CD14-positive monocyte (primary cell): ENCODE measurements at regions not wholly inside any gene's neighbourhood (a gene's known extent, or its start where the extent isn't known, plus 50 kb on each side); places are given as distances from the start of the nearest gene placed in this dataset.
A peak's percentile ranks its signal among the peaks of the same experiment; 100 is the strongest.

Source experiments
- DNase-seq, 3 donors: peaks; one replicate each; pipeline ENCODE4 v3.0.0-alpha.2; 2011 to 2022
- H2AFZ ChIP-seq: 2 replicates; pipeline ENCODE4 v1.6.0; 2012; ENCODE audit warnings: mild to moderate bottlenecking, low read depth, low read length, inconsistent platforms; ENCODE audit not compliant: insufficient read depth, poor library complexity, severe bottlenecking
- H3K27ac ChIP-seq, 2 donors: 1 replicate in 1 of 2; 2 replicates in 1 of 2; pipeline ENCODE4 v1.5.1; 2012 to 2013; ENCODE audit warnings: low read length in 2 of 2, control low read depth in 1 of 2, inconsistent platforms in 1 of 2, low read depth in 1 of 2, mild to moderate bottlenecking in 1 of 2
- H3K27me3 ChIP-seq, 2 donors: one replicate each; pipeline versions ENCODE4 v1.6.0 to v1.6.1; 2011 to 2013; ENCODE audit warnings: low read length in 2 of 2; ENCODE audit not compliant: control insufficient read depth in 2 of 2, insufficient read depth in 2 of 2
- H3K36me3 ChIP-seq, 2 donors: replicated peaks in 1 of 2; 1 replicate in 1 of 2; 2 replicates in 1 of 2; pipeline versions ENCODE4 v1.5.1 to v1.6.1; 2012 to 2013; ENCODE audit warnings: low read length in 2 of 2, control low read depth in 1 of 2, inconsistent platforms in 1 of 2, mild to moderate bottlenecking in 1 of 2; ENCODE audit not compliant: insufficient read depth in 2 of 2, control insufficient read depth in 1 of 2
- H3K4me1 ChIP-seq, 2 donors: 1 replicate in 1 of 2; 2 replicates in 1 of 2; pipeline versions ENCODE4 v1.5.1 to v1.6.1; 2012 to 2013; ENCODE audit warnings: low read length in 2 of 2, control low read depth in 1 of 2, inconsistent platforms in 1 of 2, mild to moderate bottlenecking in 1 of 2, moderate library complexity in 1 of 2; ENCODE audit not compliant: insufficient read depth in 2 of 2, control insufficient read depth in 1 of 2
- H3K4me2 ChIP-seq: replicated peaks from 2 replicates; pipeline ENCODE3; 2012; ENCODE audit warnings: low read length, moderate library complexity, mild to moderate bottlenecking; ENCODE audit not compliant: poor library complexity, severe bottlenecking; ENCODE audit errors: extremely low read depth
- H3K4me3 ChIP-seq, 3 experiments: fragments of 200-600 bp in 1 of 3; sonication (generic) in 1 of 3; replicated peaks in 1 of 3; 1 replicate in 2 of 3; 2 replicates in 1 of 3; pipeline ENCODE4 v1.5.1; 2011 to 2013; ENCODE audit warnings: low read length in 3 of 3, mild to moderate bottlenecking in 3 of 3, control low read depth in 2 of 3, low read depth in 2 of 3, inconsistent platforms in 1 of 3, moderate library complexity in 1 of 3
- H3K79me2 ChIP-seq: 2 replicates; pipeline ENCODE4 v1.6.0; 2012; ENCODE audit warnings: mild to moderate bottlenecking, control low read depth, inconsistent platforms, low read length, moderate library complexity; ENCODE audit not compliant: insufficient read depth
- H3K9ac ChIP-seq: 2 replicates; pipeline ENCODE4 v1.6.0; 2017; ENCODE audit warnings: low read length, mild to moderate bottlenecking; ENCODE audit not compliant: insufficient read depth, poor library complexity, severe bottlenecking
- H3K9me3 ChIP-seq, 2 donors: replicated peaks in 1 of 2; 1 replicate in 1 of 2; 2 replicates in 1 of 2; pipeline versions ENCODE4 v1.5.1 to v1.6.1; 2012 to 2013; ENCODE audit warnings: low read length in 2 of 2, control low read depth in 1 of 2; ENCODE audit not compliant: control insufficient read depth in 1 of 2, insufficient read depth in 1 of 2
- H4K20me1 ChIP-seq: 2 replicates; pipeline ENCODE4 v1.6.0; 2012; ENCODE audit warnings: mild to moderate bottlenecking, low read length, control low read depth, moderate library complexity; ENCODE audit not compliant: insufficient read depth
- H3K27ac Mint-ChIP-seq, 7 donors: one replicate each; pipeline ENCODE4 v1.8.0; 2020; ENCODE audit warnings: mild to moderate bottlenecking in 7 of 7, mixed read lengths in 7 of 7, moderate library complexity in 6 of 7, inconsistent platforms in 2 of 7
- H3K27me3 Mint-ChIP-seq, 3 donors: one replicate each; pipeline ENCODE4 v1.8.0; 2021 to 2022; ENCODE audit warnings: low read depth in 3 of 3, mild to moderate bottlenecking in 3 of 3, mixed read lengths in 3 of 3, moderate library complexity in 3 of 3, inconsistent platforms in 1 of 3
- H3K36me3 Mint-ChIP-seq, 2 donors: one replicate each; pipeline ENCODE4 v1.8.0; 2020; ENCODE audit warnings: mixed read lengths in 2 of 2, inconsistent platforms in 1 of 2, mild to moderate bottlenecking in 1 of 2
- H3K4me1 Mint-ChIP-seq: one replicate; pipeline ENCODE4 v1.8.0; 2020; ENCODE audit warnings: mild to moderate bottlenecking, mixed read lengths
- H3K4me3 Mint-ChIP-seq, 2 donors: one replicate each; pipeline ENCODE4 v1.8.0; 2020; ENCODE audit warnings: mild to moderate bottlenecking in 2 of 2, mixed read lengths in 2 of 2, moderate library complexity in 1 of 2
- H3K9me3 Mint-ChIP-seq, 7 donors: one replicate each; pipeline ENCODE4 v1.8.0; 2020 to 2022; ENCODE audit warnings: mixed read lengths in 7 of 7, mild to moderate bottlenecking in 6 of 7, moderate library complexity in 6 of 7, inconsistent platforms in 2 of 7
- CTCF ChIP-seq: fragments of 200-600 bp; IDR thresholded peaks from one replicate; pipeline ENCODE4 v1.8.0; 2022; ENCODE audit warnings: antibody characterized with exemption, mild to moderate bottlenecking
- WGBS: methylation state at CpG from one replicate; pipeline ENCODE4 v1.1.5; 2013; ENCODE audit warnings: missing lambda C conversion rate; ENCODE audit not compliant: insufficient coverage; 5-methylcytosine and 5-hydroxymethylcytosine counted together
- intact Hi-C, 2 donors: fragments of 100-400 bp; cut with micrococcal nuclease; formaldehyde crosslinking; loops; one replicate each; pipeline versions ENCODE4 v1.15.0 to v1.15.1; 2023

GRCh38 chr11:122246874-122247273 is 130.9 kb upstream of the BLID start:
- no peaks in the 10 kb centered on the region for H3K36me3 Mint-ChIP-seq
- no peak overlapping the region for H3K27ac Mint-ChIP-seq
- DNase-seq: no peak
- Histone ChIP-seq H3K4me3 (no peak overlapping the region), H3K27ac (no peak overlapping the region), H3K9ac (no peak overlapping the region), H4K20me1 (no peaks in the 10 kb centered on the region), H3K9me3 (no peaks in the 10 kb centered on the region), H3K36me3 (no peaks in the 10 kb centered on the region), H3K79me2 (no peaks in the 10 kb centered on the region), H3K27me3 (no peaks in the 10 kb centered on the region), H2AFZ (no peak overlapping the region), H3K4me2 (no peak overlapping the region), H3K4me1 (peaks cover 31 to 33% of the 10 kb centered on the region in 2 donors)
- intact Hi-C loops: no loop called here
- H3K4me1 Mint-ChIP-seq: peaks cover 28% of the 10 kb centered on the region
- no CpG with 5 or more reads among the region's 2 CpGs for WGBS
- no peaks in the 10 kb centered on the region for H3K9me3 Mint-ChIP-seq
- no peak for TF ChIP-seq CTCF
- no peak overlapping the region for H3K4me3 Mint-ChIP-seq
- H3K27me3 Mint-ChIP-seq: peaks cover 0 to 3% (median 0%) of the 10 kb centered on the region in 3 donors

- H3K4me1 Mint-ChIP-seq: peaks cover 28% of the 10 kb centered on the region
- no peaks in the 10 kb centered on the region for H3K9me3 ChIP-seq
- TF ChIP-seq CTCF: no peak
- peak overlapping the region; percentile 7 for H3K4me2 ChIP-seq
- peak overlapping the region in 1 of 2 donors; percentile 4 for H3K4me3 Mint-ChIP-seq
- peak; percentile 38 to 53 (median 51) for DNase-seq
- no CpG with 5 or more reads among the region's 3 CpGs for WGBS
- H3K4me3 ChIP-seq: no peak overlapping the region
- peak overlapping the region in 1 of 2 donors; percentile 35 for H3K27ac ChIP-seq
- peaks cover 0 to 3% (median 0%) of the 10 kb centered on the region in 3 donors for H3K27me3 Mint-ChIP-seq
- no peaks in the 10 kb centered on the region for H3K36me3 Mint-ChIP-seq
- intact Hi-C loops: no loop called here
- H3K79me2 ChIP-seq: no peaks in the 10 kb centered on the region
- no peaks in the 10 kb centered on the region for H3K27me3 ChIP-seq
- no peaks in the 10 kb centered on the region for H3K36me3 ChIP-seq
- peak overlapping the region in 2 of 7 donors; percentile 41 to 59 for H3K27ac Mint-ChIP-seq
- H3K4me1 ChIP-seq: peaks cover 25 to 26% of the 10 kb centered on the region in 2 donors
- H4K20me1 ChIP-seq: no peaks in the 10 kb centered on the region
- H3K9ac ChIP-seq: no peak overlapping the region
- peaks cover 0 to 6% (median 2%) of the 10 kb centered on the region in 7 donors for H3K9me3 Mint-ChIP-seq
- no peak overlapping the region for H2AFZ ChIP-seq
These were observed 126.7 kb upstream of the BLID start for GRCh38 chr11:122242731-122243130.
